Large intestine (tissue), 3 donors: ENCODE measurements at regions not wholly inside any gene's neighbourhood (a gene's known extent, or its start where the extent isn't known, plus 50 kb on each side); places are given as distances from the start of the nearest gene placed in this dataset.

ENCODE experiments used
- DNase-seq, 2 donors: peaks; one replicate each; pipeline versions ENCODE4 v3.0.0 to v3.0.0-alpha.2; 2013
- H3K27ac ChIP-seq: one replicate; pipeline ENCODE4 v1.5.1; 2013; ENCODE audit warnings: low read length
- H3K27me3 ChIP-seq: 2 replicates; pipeline ENCODE4 v1.6.1; 2013; ENCODE audit warnings: low read length; ENCODE audit not compliant: control insufficient read depth, insufficient read depth
- H3K36me3 ChIP-seq: 2 replicates; pipeline ENCODE4 v1.6.1; 2013; ENCODE audit warnings: low read length; ENCODE audit not compliant: control insufficient read depth, insufficient read depth
- H3K4me1 ChIP-seq: one replicate; pipeline ENCODE4 v1.6.1; 2013; ENCODE audit warnings: low read length; ENCODE audit not compliant: control insufficient read depth, insufficient read depth
- H3K4me3 ChIP-seq: one replicate; pipeline ENCODE4 v1.5.1; 2013; ENCODE audit warnings: low read length
- H3K9me3 ChIP-seq: one replicate; pipeline ENCODE4 v1.6.1; 2013; ENCODE audit warnings: mild to moderate bottlenecking, low read depth, low read length, moderate library complexity; ENCODE audit not compliant: control insufficient read depth
- WGBS: methylation state at CpG from one replicate; pipeline ENCODE4 v1.1.5; 2013; ENCODE audit warnings: low lambda C conversion rate; ENCODE audit not compliant: insufficient coverage; 5-methylcytosine and 5-hydroxymethylcytosine counted together

- no peaks in the 10 kb centered on the region for H3K9me3 ChIP-seq
- no peaks in the 10 kb centered on the region for H3K36me3 ChIP-seq
- no peak overlapping the region for H3K4me3 ChIP-seq
- H3K4me1 ChIP-seq, result no peaks in the 10 kb centered on the region
- no peak overlapping the region for H3K27ac ChIP-seq
- 100% methylated on average over 1 of the region's 4 CpGs for WGBS
- no peak for DNase-seq
- H3K27me3 ChIP-seq, result no peaks in the 10 kb centered on the region
Measured at GRCh38 chr5:27308153-27308552, 269.8 kb upstream of the CDH9 start.

- Histone ChIP-seq H3K4me1 (no peaks in the 10 kb centered on the region), H3K4me3 (no peak overlapping the region)
- WGBS, result 89% methylated on average over 1 of the region's 1 CpG
Measured at GRCh38 chr5:27290172-27290571, 251.8 kb upstream of the CDH9 start.

GRCh38 chr5:27276119-27276518, 237.7 kb upstream of the CDH9 start:
- Histone ChIP-seq H3K27ac (no peak overlapping the region), H3K4me1 (no peaks in the 10 kb centered on the region), H3K9me3 (no peaks in the 10 kb centered on the region), H3K27me3 (no peaks in the 10 kb centered on the region), H3K36me3 (no peaks in the 10 kb centered on the region), H3K4me3 (no peak overlapping the region)
- WGBS, result no CpG with 5 or more reads among the region's 4 CpGs
- no peak for DNase-seq

More at GRCh38 chr5:27290172-27290571, 251.8 kb upstream of the CDH9 start:
- Histone ChIP-seq H3K9me3 (no peaks in the 10 kb centered on the region), H3K36me3 (no peaks in the 10 kb centered on the region), H3K27me3 (no peaks in the 10 kb centered on the region), H3K27ac (no peak overlapping the region)
- no peak for DNase-seq

- H3K4me3 ChIP-seq, result no peak overlapping the region
- WGBS, result no CpG with 5 or more reads among the region's 3 CpGs
- H3K36me3 ChIP-seq, result no peaks in the 10 kb centered on the region
- no peaks in the 10 kb centered on the region for H3K9me3 ChIP-seq
- DNase-seq, result no peak
- no peak overlapping the region for H3K27ac ChIP-seq
- H3K27me3 ChIP-seq, result no peaks in the 10 kb centered on the region
- no peaks in the 10 kb centered on the region for H3K4me1 ChIP-seq
Measured at GRCh38 chr5:27275345-27275744, 237.0 kb upstream of the CDH9 start.

- Histone ChIP-seq H3K27ac (no peak overlapping the region), H3K4me1 (no peaks in the 10 kb centered on the region), H3K4me3 (no peak overlapping the region), H3K9me3 (peaks cover 6% of the 10 kb centered on the region), H3K27me3 (no peaks in the 10 kb centered on the region), H3K36me3 (no peaks in the 10 kb centered on the region)
- 89% methylated on average over 1 of the region's 4 CpGs for WGBS
- DNase-seq, result no peak
Measured at GRCh38 chr5:27269766-27270165, 231.4 kb upstream of the CDH9 start.

GRCh38 chr5:27267209-27267824, 228.9 kb upstream of the CDH9 start:
- no peak overlapping the region for H3K27ac ChIP-seq
- DNase-seq, result no peak
- no peaks in the 10 kb centered on the region for H3K4me1 ChIP-seq
- no peaks in the 10 kb centered on the region for H3K27me3 ChIP-seq
- no peaks in the 10 kb centered on the region for H3K36me3 ChIP-seq
- H3K9me3 ChIP-seq, result peaks cover 6% of the 10 kb centered on the region
- WGBS, result 90% methylated on average over 2 of the region's 27 CpGs
- H3K4me3 ChIP-seq, result no peak overlapping the region

GRCh38 chr5:27266184-27266583, 227.8 kb upstream of the CDH9 start:
- Histone ChIP-seq H3K4me1 (no peaks in the 10 kb centered on the region), H3K4me3 (no peak overlapping the region), H3K27ac (no peak overlapping the region), H3K9me3 (peaks cover 6% of the 10 kb centered on the region), H3K36me3 (no peaks in the 10 kb centered on the region), H3K27me3 (no peaks in the 10 kb centered on the region)
- WGBS, result no CpG with 5 or more reads among the region's 2 CpGs
- no peak for DNase-seq

- H3K4me1 ChIP-seq, result no peaks in the 10 kb centered on the region
- no peaks in the 10 kb centered on the region for H3K36me3 ChIP-seq
- H3K4me3 ChIP-seq, result no peak overlapping the region
- DNase-seq, result no peak
- H3K27me3 ChIP-seq, result no peaks in the 10 kb centered on the region
- WGBS, result no CpG with 5 or more reads among the region's 3 CpGs
- H3K27ac ChIP-seq, result no peak overlapping the region
- H3K9me3 ChIP-seq, result no peaks in the 10 kb centered on the region
Measured at GRCh38 chr5:27257696-27258095, 219.3 kb upstream of the CDH9 start.

GRCh38 chr5:27252911-27253310, 214.5 kb upstream of the CDH9 start:
- no peak for DNase-seq
- no peaks in the 10 kb centered on the region for H3K9me3 ChIP-seq
- H3K4me1 ChIP-seq, result no peaks in the 10 kb centered on the region
- no peak overlapping the region for H3K4me3 ChIP-seq
- H3K27me3 ChIP-seq, result no peaks in the 10 kb centered on the region
- H3K36me3 ChIP-seq, result no peaks in the 10 kb centered on the region
- whole genome bisulfite sequencing, result no CpG with 5 or more reads among the region's 2 CpGs
- no peak overlapping the region for H3K27ac ChIP-seq

- Histone ChIP-seq H3K36me3 (no peaks in the 10 kb centered on the region), H3K27me3 (no peaks in the 10 kb centered on the region), H3K9me3 (no peaks in the 10 kb centered on the region), H3K4me1 (no peaks in the 10 kb centered on the region), H3K4me3 (no peak overlapping the region), H3K27ac (no peak overlapping the region)
- 92% methylated on average over 2 of the region's 2 CpGs for WGBS
- no peak for DNase-seq
Measured at GRCh38 chr5:27242258-27242626, 203.9 kb upstream of the CDH9 start.

- H3K9me3 ChIP-seq, result no peaks in the 10 kb centered on the region
- H3K27ac ChIP-seq, result no peak overlapping the region
- no CpG with 5 or more reads among the region's 5 CpGs for WGBS
- no peaks in the 10 kb centered on the region for H3K27me3 ChIP-seq
- H3K4me3 ChIP-seq, result no peak overlapping the region
- no peak for DNase-seq
- H3K4me1 ChIP-seq, result no peaks in the 10 kb centered on the region
- no peaks in the 10 kb centered on the region for H3K36me3 ChIP-seq
Measured at GRCh38 chr5:27241564-27242257, 203.3 kb upstream of the CDH9 start.
